Testis (tissue), 2 donors: ENCODE measurements at regions not wholly inside any gene's neighbourhood (a gene's known extent, or its start where the extent isn't known, plus 50 kb on each side); places are given as distances from the start of the nearest gene placed in this dataset.

Experiments
- DNase-seq: peaks from one replicate; pipeline ENCODE4 v3.0.0-alpha.2; 2019
- H3K27ac ChIP-seq, 2 donors: fragments of 200-600 bp; sonication (generic); one replicate each; pipeline ENCODE4 v1.5.1; 2019
- H3K27me3 ChIP-seq: fragments of 200-600 bp; sonication (generic); one replicate; pipeline ENCODE4 v1.5.1; 2019
- H3K36me3 ChIP-seq: fragments of 200-600 bp; sonication (generic); one replicate; pipeline ENCODE4 v1.5.1; 2017; ENCODE audit warnings: low read depth; ENCODE audit errors: missing control alignments
- H3K4me1 ChIP-seq: fragments of 200-600 bp; sonication (generic); one replicate; pipeline ENCODE4 v1.5.1; 2019
- H3K4me3 ChIP-seq, 2 donors: fragments of 200-600 bp; sonication (generic); one replicate each; pipeline ENCODE4 v1.5.1; 2017 to 2019
- H3K9me3 ChIP-seq: fragments of 200-600 bp; sonication (generic); one replicate; pipeline ENCODE4 v1.5.1; 2017
- CTCF ChIP-seq, 3 experiments: fragments of 450-650 bp in 2 of 3; fragments of 200-600 bp in 1 of 3; sonication (generic) in 1 of 3; IDR thresholded peaks; one replicate each; pipeline ENCODE4 v1.5.1; 2016 to 2019; ENCODE audit warnings: antibody characterized with exemption in 3 of 3, mild to moderate bottlenecking in 2 of 3, moderate library complexity in 1 of 3
- POLR2A ChIP-seq: fragments of 450-650 bp; IDR thresholded peaks from one replicate; pipeline ENCODE4 v1.6.1; 2017; ENCODE audit warnings: antibody characterized with exemption, mild to moderate bottlenecking, moderate library complexity
- WGBS, 2 donors: methylation state at CpG; one replicate each; pipeline ENCODE4 v1.1.5; 2018; 5-methylcytosine and 5-hydroxymethylcytosine counted together
- intact Hi-C: fragments of 100-400 bp; cut with DNase I; formaldehyde crosslinking; loops from one replicate; pipeline ENCODE4 v1.15.1; 2023; ENCODE audit warnings: low total_unique reads

GRCh38 chr13:81682081-81682630 lies 1341.2 kb upstream of the SPRY2 start:
- Histone ChIP-seq H3K4me1 (no peaks in the 10 kb centered on the region), H3K4me3 (no peak overlapping the region), H3K27me3 (no peaks in the 10 kb centered on the region), H3K9me3 (no peaks in the 10 kb centered on the region), H3K27ac (no peak overlapping the region), H3K36me3 (no peaks in the 10 kb centered on the region)
- DNase-seq, result no peak
- WGBS, 2 donors, result 47 to 51% methylated on average over 2 of the region's 2 CpGs
- TF ChIP-seq POLR2A, result no peak
- TF ChIP-seq CTCF (IDR thresholded peaks at IDR 0.05), result no peak
- intact Hi-C loops, result no loop called here

DNA sequence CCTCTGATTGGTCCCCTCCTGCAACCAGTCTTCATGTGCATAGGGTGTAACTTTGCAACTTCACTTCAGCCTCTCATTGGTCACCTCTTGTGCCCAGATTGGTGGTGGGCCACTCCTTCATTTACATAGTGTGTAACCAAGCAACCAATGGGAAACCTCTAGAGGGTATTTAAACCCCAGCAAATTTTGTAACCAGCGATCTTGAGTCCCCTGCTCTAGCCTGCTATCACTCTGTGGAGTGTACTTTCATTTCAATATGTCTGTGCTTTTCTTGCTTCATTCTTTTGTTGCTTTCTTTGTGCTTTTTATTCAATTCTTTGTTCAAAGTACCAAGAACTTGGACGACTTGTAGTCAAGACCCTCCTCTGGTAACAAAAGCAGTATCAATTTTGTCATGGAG lies 1336.9 kb upstream of the SPRY2 start:
- Histone ChIP-seq H3K4me1 (no peaks in the 10 kb centered on the region), H3K36me3 (no peaks in the 10 kb centered on the region), H3K4me3 (no peak overlapping the region), H3K9me3 (no peaks in the 10 kb centered on the region), H3K27ac (no peak overlapping the region), H3K27me3 (no peaks in the 10 kb centered on the region)
- WGBS, 2 donors, result 75 to 82% methylated on average over 2 of the region's 2 CpGs
- intact Hi-C loops, result no loop called here
- TF ChIP-seq POLR2A (no peak), CTCF (IDR thresholded peaks at IDR 0.05) (no peak)
- DNase-seq, result no peak

DNA sequence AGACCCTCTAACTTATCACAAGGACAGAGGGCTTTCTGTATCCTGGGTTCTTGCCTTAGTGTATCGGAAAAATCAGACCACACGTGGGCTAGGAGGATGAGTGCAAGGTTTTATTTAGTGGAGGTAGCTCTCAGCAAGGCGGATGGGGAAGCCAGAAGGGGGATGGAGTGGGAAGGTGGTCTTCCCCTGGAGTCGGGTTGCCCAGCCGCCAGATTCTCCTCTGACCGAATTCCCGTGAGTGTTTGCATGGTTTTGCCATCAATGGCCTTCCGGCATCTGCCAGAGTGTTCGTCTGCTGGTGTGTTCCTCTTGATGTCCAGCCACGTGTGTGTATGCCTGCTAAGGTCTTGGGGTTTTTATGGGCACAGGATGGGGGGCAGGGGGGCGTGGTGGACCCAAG lies 1335.1 kb upstream of the SPRY2 start:
- no peak for DNase-seq
- no peaks in the 10 kb centered on the region for H3K4me1 ChIP-seq
- 79 to 92% methylated on average over 10 to 11 of the region's 11 CpGs for WGBS, 2 donors
- TF ChIP-seq CTCF (IDR thresholded peaks at IDR 0.05) (no peak), POLR2A (no peak)
- no peaks in the 10 kb centered on the region for H3K27me3 ChIP-seq
- no peaks in the 10 kb centered on the region for H3K9me3 ChIP-seq
- intact Hi-C loops, result no loop called here
- H3K4me3 ChIP-seq, result no peak overlapping the region
- no peak overlapping the region for H3K27ac ChIP-seq
- no peaks in the 10 kb centered on the region for H3K36me3 ChIP-seq

DNA sequence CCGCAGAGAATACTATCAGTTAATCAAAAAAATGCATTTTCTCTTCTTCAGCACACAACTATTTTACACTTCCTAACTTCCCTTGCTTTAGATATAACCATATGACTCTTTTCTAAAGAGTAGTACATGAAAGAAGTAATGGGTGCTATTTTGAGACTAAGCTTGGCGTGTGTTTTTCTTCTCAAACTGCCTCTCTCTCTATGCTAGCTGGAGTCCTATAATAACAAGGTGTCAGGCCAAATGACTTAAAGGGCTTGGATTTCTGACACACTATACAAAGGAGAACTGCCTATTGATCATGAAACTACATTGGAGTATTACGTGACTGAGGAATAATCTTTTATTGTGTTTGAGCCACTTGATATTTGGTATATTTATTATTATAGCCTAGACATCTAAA lies 1330.1 kb upstream of the SPRY2 start:
- no peak for DNase-seq
- Histone ChIP-seq H3K4me3 (no peak overlapping the region), H3K27ac (no peak overlapping the region), H3K36me3 (no peaks in the 10 kb centered on the region), H3K4me1 (no peaks in the 10 kb centered on the region), H3K27me3 (no peaks in the 10 kb centered on the region), H3K9me3 (no peaks in the 10 kb centered on the region)
- TF ChIP-seq CTCF (IDR thresholded peaks at IDR 0.05) (no peak), POLR2A (no peak)
- intact Hi-C loops, result no loop called here
- 86 to 91% methylated on average over 3 of the region's 3 CpGs for WGBS, 2 donors

GRCh38 chr13:81670048-81670447 lies 1329.1 kb upstream of the SPRY2 start:
- WGBS, 2 donors, result 34 to 36% methylated on average over 2 of the region's 2 CpGs
- no peak for DNase-seq
- no peaks in the 10 kb centered on the region for H3K4me1 ChIP-seq

More at GRCh38 chr13:81670048-81670447, 1329.1 kb upstream of the SPRY2 start:
- Histone ChIP-seq H3K4me3 (no peak overlapping the region), H3K27me3 (no peaks in the 10 kb centered on the region), H3K9me3 (no peaks in the 10 kb centered on the region), H3K27ac (no peak overlapping the region), H3K36me3 (no peaks in the 10 kb centered on the region)
- intact Hi-C loops, result no loop called here
- TF ChIP-seq CTCF (IDR thresholded peaks at IDR 0.05), result no peak
- no peak for TF ChIP-seq POLR2A
